ENCODE measurements at regions not wholly inside any gene's neighbourhood (a gene's known extent, or its start where the extent isn't known, plus 50 kb on each side); places are given as distances from the start of the nearest gene placed in this dataset.
"Not testable (repeated sequence)": the region's sequence is repeated elsewhere in the genome, so short reads cannot be mapped to it uniquely, and the experiment has no call there.

- not testable (repeated sequence) for TF ChIP-seq EZH2phosphoT487 (conservative IDR thresholded peaks at IDR 0.05; ENCODE audit: low read length); CTCF (IDR thresholded peaks at IDR 0.05; ENCODE audit: insufficient read depth, low read length, poor library complexity, severe bottlenecking)
Measured at GRCh38 chr5:42176118-42176517, 247.1 kb upstream of the GHR start.
